DOHH2 (cell line): ENCODE measurements at regions not wholly inside any gene's neighbourhood (a gene's known extent, or its start where the extent isn't known, plus 50 kb on each side); places are given as distances from the start of the nearest gene placed in this dataset.
"Not testable (repeated sequence)": the region's sequence is repeated elsewhere in the genome, so short reads cannot be mapped to it uniquely, and the experiment has no call there.

Source experiments
- EZH2phosphoT487 ChIP-seq: fragments of 200-600 bp; sonication (generic); IDR thresholded peaks from 2 replicates; pipeline ENCODE4 v1.6.1; 2017; ENCODE audit warnings: borderline replicate concordance, mild to moderate bottlenecking, antibody characterized with exemption, low read length, moderate library complexity, mixed read lengths
- TF ChIP-seq, protein P1 (sequence below): fragments of 200-600 bp; sonication (generic); IDR thresholded peaks from one replicate; pipeline ENCODE4 v1.5.1; 2014; ENCODE audit warnings: antibody characterized with exemption, mild to moderate bottlenecking, low read depth, low read length; ENCODE audit not compliant: poor library complexity, severe bottlenecking

GRCh38 chr1:199533361-199533760 lies 494.1 kb upstream of the NR5A2 start:
- TF ChIP-seq, protein P1, sequence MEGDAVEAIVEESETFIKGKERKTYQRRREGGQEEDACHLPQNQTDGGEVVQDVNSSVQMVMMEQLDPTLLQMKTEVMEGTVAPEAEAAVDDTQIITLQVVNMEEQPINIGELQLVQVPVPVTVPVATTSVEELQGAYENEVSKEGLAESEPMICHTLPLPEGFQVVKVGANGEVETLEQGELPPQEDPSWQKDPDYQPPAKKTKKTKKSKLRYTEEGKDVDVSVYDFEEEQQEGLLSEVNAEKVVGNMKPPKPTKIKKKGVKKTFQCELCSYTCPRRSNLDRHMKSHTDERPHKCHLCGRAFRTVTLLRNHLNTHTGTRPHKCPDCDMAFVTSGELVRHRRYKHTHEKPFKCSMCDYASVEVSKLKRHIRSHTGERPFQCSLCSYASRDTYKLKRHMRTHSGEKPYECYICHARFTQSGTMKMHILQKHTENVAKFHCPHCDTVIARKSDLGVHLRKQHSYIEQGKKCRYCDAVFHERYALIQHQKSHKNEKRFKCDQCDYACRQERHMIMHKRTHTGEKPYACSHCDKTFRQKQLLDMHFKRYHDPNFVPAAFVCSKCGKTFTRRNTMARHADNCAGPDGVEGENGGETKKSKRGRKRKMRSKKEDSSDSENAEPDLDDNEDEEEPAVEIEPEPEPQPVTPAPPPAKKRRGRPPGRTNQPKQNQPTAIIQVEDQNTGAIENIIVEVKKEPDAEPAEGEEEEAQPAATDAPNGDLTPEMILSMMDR = not testable (repeated sequence)
- TF ChIP-seq EZH2phosphoT487 = not testable (repeated sequence)
